ENCODE measurements at regions not wholly inside any gene's neighbourhood (a gene's known extent, or its start where the extent isn't known, plus 50 kb on each side); places are given as distances from the start of the nearest gene placed in this dataset.

DNA sequence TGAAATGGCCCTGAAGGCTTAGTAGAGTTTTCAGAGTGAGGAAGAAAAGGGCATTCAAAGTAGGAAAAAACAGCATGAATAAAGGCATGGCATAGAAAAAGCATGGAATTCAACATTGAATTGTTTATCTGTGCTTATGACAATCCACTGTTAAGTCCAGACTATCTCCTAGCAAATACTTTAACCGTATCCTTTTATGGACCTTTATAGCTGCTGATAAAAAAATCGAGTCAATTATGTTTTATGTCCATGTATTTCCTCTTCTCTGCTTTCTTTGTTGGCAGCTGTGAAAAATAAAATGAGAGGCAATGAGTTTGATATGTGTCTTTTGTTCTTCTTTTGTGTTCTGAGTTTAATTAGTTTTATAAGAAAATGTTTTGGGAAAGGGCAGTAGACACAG is 70.4 kb downstream of the TDRD15 start:
- H3K27ac ChIP-seq: no peak overlapping the region
- no peak for TF ChIP-seq POLR2A (IDR thresholded peaks at IDR 0.05)
- TF ChIP-seq, protein P1, sequence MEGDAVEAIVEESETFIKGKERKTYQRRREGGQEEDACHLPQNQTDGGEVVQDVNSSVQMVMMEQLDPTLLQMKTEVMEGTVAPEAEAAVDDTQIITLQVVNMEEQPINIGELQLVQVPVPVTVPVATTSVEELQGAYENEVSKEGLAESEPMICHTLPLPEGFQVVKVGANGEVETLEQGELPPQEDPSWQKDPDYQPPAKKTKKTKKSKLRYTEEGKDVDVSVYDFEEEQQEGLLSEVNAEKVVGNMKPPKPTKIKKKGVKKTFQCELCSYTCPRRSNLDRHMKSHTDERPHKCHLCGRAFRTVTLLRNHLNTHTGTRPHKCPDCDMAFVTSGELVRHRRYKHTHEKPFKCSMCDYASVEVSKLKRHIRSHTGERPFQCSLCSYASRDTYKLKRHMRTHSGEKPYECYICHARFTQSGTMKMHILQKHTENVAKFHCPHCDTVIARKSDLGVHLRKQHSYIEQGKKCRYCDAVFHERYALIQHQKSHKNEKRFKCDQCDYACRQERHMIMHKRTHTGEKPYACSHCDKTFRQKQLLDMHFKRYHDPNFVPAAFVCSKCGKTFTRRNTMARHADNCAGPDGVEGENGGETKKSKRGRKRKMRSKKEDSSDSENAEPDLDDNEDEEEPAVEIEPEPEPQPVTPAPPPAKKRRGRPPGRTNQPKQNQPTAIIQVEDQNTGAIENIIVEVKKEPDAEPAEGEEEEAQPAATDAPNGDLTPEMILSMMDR (IDR thresholded peaks at IDR 0.05): no peak
- TF ChIP-seq EP300 (IDR thresholded peaks at IDR 0.05): no peak
- TF ChIP-seq POLR2AphosphoS5 (IDR thresholded peaks at IDR 0.05): no peak
- H3K9me3 ChIP-seq: no peaks in the 10 kb centered on the region
- no peaks in the 10 kb centered on the region for H3K27me3 ChIP-seq
- H3K4me3 ChIP-seq: no peak overlapping the region
- no peaks in the 10 kb centered on the region for H3K4me1 ChIP-seq
- H3K36me3 ChIP-seq: no peaks in the 10 kb centered on the region
- DNase-seq: no peak
- intact Hi-C loops (cut with DNase I; ENCODE audit: low total_unique reads): no loop called here
- WGBS, 5 donors: 31 to 51% (median 39%) methylated on average over 2 of the region's 2 CpGs

- intact Hi-C loops (cut with DNase I; ENCODE audit: low total_unique reads): no loop called here
- Histone ChIP-seq H3K36me3 (no peaks in the 10 kb centered on the region), H3K27me3 (no peaks in the 10 kb centered on the region), H3K27ac (no peak overlapping the region), H3K4me3 (no peak overlapping the region), H3K9me3 (no peaks in the 10 kb centered on the region), H3K4me1 (no peaks in the 10 kb centered on the region)
- TF ChIP-seq, protein P1 (IDR thresholded peaks at IDR 0.05): no peak
- TF ChIP-seq EP300 (IDR thresholded peaks at IDR 0.05) (no peak), POLR2A (IDR thresholded peaks at IDR 0.05) (no peak), POLR2AphosphoS5 (IDR thresholded peaks at IDR 0.05) (no peak)
- WGBS, 5 donors: 61 to 80% (median 68%) methylated on average over 2 of the region's 2 CpGs
- DNase-seq: no peak
Observed at GRCh38 chr2:21194858-21195271, 71.1 kb downstream of the TDRD15 start.

DNA sequence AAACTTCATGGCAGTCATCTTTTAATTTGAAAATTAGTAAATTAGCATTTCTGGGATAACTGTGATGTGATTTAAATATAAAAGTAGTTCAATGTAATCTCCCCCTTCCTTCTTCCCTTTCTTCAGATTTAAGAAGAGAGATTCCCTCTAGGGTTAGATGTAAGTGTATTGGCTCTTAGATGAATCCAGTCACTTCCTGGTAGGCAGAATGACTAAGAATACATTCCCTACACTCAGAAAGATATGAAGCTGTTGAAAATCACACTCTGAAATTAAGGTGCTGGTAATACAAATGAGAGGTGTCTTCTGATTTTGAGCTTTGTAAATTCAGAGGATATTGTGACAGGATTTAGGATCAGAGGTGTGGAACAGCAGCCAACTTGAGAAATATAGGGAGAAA is 71.6 kb downstream of the TDRD15 start:
- Histone ChIP-seq H3K4me1 (no peaks in the 10 kb centered on the region), H3K27ac (no peak overlapping the region), H3K36me3 (no peaks in the 10 kb centered on the region), H3K4me3 (no peak overlapping the region), H3K9me3 (no peaks in the 10 kb centered on the region), H3K27me3 (no peaks in the 10 kb centered on the region)
- no peak for DNase-seq
- intact Hi-C loops (cut with DNase I; ENCODE audit: low total_unique reads): no loop called here
- TF ChIP-seq, protein P1 (IDR thresholded peaks at IDR 0.05): no peak
- TF ChIP-seq EP300 (IDR thresholded peaks at IDR 0.05) (no peak), POLR2AphosphoS5 (IDR thresholded peaks at IDR 0.05) (no peak), POLR2A (IDR thresholded peaks at IDR 0.05) (no peak)

GRCh38 chr2:21198637-21199036 is 74.9 kb downstream of the TDRD15 start:
- Histone ChIP-seq H3K27me3 (no peaks in the 10 kb centered on the region), H3K4me3 (no peak overlapping the region), H3K27ac (no peak overlapping the region)

More at GRCh38 chr2:21198637-21199036, 74.9 kb downstream of the TDRD15 start:
- intact Hi-C loops (cut with DNase I; ENCODE audit: low total_unique reads): no loop called here
- no peaks in the 10 kb centered on the region for H3K9me3 ChIP-seq
- WGBS, 5 donors: 75 to 86% (median 81%) methylated on average over 5 of the region's 5 CpGs
- no peak for DNase-seq
- H3K4me1 ChIP-seq: no peaks in the 10 kb centered on the region
- H3K36me3 ChIP-seq: no peaks in the 10 kb centered on the region
- TF ChIP-seq, protein P1 (IDR thresholded peaks at IDR 0.05): no peak
